Upper lobe of left lung (tissue), 4 donors: ENCODE measurements at regions not wholly inside any gene's neighbourhood (a gene's known extent, or its start where the extent isn't known, plus 50 kb on each side); places are given as distances from the start of the nearest gene placed in this dataset.

Experiments used
- EP300 ChIP-seq, 4 donors: sonication (generic); formaldehyde crosslinking; IDR thresholded peaks; one replicate each; pipeline ENCODE4 v1.5.1; 2017; ENCODE audit warnings: antibody characterized with exemption in 4 of 4, control low read depth in 2 of 4
- POLR2A ChIP-seq, 4 donors: fragments of 450-650 bp; IDR thresholded peaks; one replicate each; pipeline ENCODE4 v1.5.1; 2016 to 2017; ENCODE audit warnings: antibody characterized with exemption in 4 of 4, mild to moderate bottlenecking in 2 of 4
- POLR2AphosphoS5 ChIP-seq, 2 donors: sonication (generic); formaldehyde crosslinking; IDR thresholded peaks; one replicate each; pipeline ENCODE4 v1.5.1; 2017; ENCODE audit warnings: antibody characterized with exemption in 2 of 2
- TF ChIP-seq, protein P1 (sequence below), 6 experiments: fragments of 450-650 bp in 4 of 6; fragments of 200-600 bp in 2 of 6; sonication (generic) in 2 of 6; IDR thresholded peaks; one replicate each; pipeline ENCODE4 v1.5.1; 2016 to 2019; ENCODE audit warnings: antibody characterized with exemption in 6 of 6

DNA sequence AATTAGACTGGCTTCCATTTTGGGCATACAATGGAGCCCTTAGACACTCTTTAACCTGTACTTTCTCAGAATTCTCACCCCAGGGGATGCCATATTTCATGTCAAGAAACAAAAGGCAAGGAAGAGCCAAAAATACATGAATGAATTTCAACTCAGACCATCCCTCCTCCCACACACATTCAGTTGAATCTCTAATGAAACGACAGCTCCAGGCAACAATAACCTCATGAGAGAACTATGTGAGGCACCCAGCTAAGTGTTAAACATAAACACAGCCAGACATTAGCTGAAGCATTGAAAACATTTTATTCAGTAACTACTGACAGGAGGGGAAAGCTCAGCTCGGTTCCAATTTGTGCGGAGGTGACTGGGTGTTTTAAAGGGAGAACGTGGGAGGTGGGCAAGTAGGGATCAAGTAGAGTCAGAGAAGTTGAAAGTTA is 1359.1 kb upstream of the CDH9 start:
- TF ChIP-seq, protein P1, sequence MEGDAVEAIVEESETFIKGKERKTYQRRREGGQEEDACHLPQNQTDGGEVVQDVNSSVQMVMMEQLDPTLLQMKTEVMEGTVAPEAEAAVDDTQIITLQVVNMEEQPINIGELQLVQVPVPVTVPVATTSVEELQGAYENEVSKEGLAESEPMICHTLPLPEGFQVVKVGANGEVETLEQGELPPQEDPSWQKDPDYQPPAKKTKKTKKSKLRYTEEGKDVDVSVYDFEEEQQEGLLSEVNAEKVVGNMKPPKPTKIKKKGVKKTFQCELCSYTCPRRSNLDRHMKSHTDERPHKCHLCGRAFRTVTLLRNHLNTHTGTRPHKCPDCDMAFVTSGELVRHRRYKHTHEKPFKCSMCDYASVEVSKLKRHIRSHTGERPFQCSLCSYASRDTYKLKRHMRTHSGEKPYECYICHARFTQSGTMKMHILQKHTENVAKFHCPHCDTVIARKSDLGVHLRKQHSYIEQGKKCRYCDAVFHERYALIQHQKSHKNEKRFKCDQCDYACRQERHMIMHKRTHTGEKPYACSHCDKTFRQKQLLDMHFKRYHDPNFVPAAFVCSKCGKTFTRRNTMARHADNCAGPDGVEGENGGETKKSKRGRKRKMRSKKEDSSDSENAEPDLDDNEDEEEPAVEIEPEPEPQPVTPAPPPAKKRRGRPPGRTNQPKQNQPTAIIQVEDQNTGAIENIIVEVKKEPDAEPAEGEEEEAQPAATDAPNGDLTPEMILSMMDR (IDR thresholded peaks at IDR 0.05): no peak
- TF ChIP-seq POLR2A (IDR thresholded peaks at IDR 0.05): no peak
- no peak for TF ChIP-seq EP300 (IDR thresholded peaks at IDR 0.05)
- TF ChIP-seq POLR2AphosphoS5 (IDR thresholded peaks at IDR 0.05): no peak
